22Rv1 (cell line): ENCODE measurements at regions not wholly inside any gene's neighbourhood (a gene's known extent, or its start where the extent isn't known, plus 50 kb on each side); places are given as distances from the start of the nearest gene placed in this dataset.

Source experiments
- H3K27ac ChIP-seq: fragments of 450-650 bp; 2 replicates; pipeline ENCODE4 v1.5.1; 2017
- ZFX ChIP-seq: fragments of 450-650 bp; IDR thresholded peaks from 2 replicates; pipeline ENCODE4 v1.6.1; 2017; ENCODE audit warnings: antibody characterized with exemption, borderline replicate concordance
- TF ChIP-seq, protein P1 (sequence below): fragments of 450-650 bp; IDR thresholded peaks from 2 replicates; pipeline ENCODE4 v1.5.1; 2017; ENCODE audit warnings: mild to moderate bottlenecking

DNA sequence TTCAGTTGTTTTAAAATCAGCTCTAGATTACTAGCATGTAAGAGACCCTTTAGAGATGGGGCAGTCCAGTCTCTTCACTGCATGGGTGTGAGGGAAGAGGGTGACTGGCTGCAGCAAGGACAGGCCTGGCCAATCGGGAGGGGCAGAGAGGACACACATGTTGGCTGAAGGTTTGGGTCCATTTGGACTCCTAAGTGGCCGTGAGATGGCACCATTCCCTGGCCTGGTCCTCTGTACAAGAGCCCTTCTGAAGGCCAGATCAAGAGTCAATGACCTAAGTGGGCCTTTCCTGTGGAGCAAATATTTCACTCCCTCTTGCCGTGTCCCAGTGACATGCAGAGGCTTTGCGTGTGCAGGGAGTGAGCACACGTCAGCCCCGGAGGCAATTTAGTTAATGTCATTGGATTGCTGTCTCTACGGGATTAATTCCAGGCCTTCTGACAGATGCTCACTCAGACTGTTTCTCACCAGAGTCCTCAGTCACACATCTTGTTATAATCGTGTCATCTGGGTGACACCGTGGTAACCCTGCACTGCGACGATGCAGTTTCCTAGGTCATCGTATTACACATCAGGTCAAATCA lies 613.0 kb downstream of the NPHP4 start:
- H3K27ac ChIP-seq = no peak overlapping the region
- no peak for TF ChIP-seq ZFX
- TF ChIP-seq, protein P1, sequence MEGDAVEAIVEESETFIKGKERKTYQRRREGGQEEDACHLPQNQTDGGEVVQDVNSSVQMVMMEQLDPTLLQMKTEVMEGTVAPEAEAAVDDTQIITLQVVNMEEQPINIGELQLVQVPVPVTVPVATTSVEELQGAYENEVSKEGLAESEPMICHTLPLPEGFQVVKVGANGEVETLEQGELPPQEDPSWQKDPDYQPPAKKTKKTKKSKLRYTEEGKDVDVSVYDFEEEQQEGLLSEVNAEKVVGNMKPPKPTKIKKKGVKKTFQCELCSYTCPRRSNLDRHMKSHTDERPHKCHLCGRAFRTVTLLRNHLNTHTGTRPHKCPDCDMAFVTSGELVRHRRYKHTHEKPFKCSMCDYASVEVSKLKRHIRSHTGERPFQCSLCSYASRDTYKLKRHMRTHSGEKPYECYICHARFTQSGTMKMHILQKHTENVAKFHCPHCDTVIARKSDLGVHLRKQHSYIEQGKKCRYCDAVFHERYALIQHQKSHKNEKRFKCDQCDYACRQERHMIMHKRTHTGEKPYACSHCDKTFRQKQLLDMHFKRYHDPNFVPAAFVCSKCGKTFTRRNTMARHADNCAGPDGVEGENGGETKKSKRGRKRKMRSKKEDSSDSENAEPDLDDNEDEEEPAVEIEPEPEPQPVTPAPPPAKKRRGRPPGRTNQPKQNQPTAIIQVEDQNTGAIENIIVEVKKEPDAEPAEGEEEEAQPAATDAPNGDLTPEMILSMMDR = no peak

DNA sequence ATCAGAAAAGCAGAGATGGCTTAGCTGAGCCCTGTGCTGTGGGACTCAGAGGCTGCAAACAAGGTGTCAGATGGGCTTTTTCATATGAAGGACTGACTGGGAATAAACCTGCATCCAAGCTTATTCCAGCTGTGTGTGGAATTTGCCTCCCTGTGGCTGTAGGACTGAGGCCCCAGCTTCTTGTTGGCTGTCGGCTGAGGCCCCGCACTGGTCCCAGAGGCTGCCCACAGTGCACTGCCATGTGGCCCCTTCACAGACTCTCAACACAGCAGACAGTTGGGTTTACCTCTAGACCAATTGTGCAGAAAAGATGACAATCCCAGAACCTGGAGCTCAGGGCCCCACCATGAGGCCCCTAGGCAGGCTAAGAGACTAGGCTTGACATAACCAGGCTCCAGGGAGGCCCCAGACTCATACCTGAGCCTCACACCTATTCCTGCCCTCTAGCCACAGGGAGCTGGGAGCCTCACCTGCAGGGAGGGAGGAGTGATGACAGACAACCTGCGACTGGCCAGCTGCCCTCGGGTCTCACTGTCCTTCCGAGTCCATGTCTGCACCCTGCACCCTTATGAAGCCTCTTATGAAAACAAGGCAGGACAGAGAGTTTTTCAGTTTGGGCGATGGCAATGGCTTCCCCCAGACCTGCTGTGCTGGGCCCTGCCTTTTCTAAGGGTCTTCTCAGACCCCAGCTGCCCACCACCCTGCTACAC lies 615.5 kb downstream of the NPHP4 start:
- TF ChIP-seq, protein P1 = no peak
- TF ChIP-seq ZFX = no peak

DNA sequence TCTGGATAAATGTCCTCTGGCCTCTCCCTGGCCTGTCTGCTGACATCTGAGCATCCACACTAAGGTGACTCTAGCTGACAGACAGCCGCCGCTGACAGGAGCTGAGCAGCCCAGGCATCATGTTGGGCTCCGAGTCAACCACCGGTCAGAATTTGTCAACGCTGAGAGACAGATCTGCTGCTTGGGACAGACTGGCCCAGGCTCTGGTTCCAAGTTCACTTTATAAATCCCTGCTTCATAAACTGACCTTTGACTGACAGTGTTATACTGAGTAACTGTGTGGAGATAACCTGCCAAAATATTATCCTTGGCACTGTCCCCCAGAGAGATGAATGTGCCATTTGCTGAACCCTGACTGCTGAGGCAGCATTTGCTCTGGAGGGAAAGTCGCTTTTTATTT lies 616.7 kb downstream of the NPHP4 start:
- TF ChIP-seq ZFX = no peak
- TF ChIP-seq, protein P1 = no peak
- H3K27ac ChIP-seq = no peak overlapping the region

More for the DNA sequence above, 615.5 kb downstream of the NPHP4 start:
- no peak overlapping the region for H3K27ac ChIP-seq

DNA sequence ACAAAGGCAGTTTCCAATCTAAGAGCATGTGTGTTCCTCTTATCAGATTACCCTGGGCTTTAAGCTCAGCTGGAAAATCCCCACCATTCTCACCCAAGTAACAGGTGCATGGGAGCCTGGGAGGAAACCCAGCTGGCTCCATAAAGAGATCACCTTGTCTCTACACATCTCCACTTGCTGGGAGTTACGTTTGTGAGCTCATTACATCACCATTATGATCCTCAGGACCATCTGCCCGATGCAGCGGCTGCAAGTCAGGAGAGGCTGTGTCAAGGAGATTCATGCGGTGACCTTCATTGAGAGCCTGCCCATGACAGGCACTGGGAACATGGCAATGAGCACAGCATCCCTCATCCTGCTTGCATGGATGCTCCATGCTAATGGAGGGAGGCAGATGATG lies 618.0 kb downstream of the NPHP4 start:
- no peak for TF ChIP-seq ZFX
- TF ChIP-seq, protein P1 = no peak
- H3K27ac ChIP-seq = no peak overlapping the region

DNA sequence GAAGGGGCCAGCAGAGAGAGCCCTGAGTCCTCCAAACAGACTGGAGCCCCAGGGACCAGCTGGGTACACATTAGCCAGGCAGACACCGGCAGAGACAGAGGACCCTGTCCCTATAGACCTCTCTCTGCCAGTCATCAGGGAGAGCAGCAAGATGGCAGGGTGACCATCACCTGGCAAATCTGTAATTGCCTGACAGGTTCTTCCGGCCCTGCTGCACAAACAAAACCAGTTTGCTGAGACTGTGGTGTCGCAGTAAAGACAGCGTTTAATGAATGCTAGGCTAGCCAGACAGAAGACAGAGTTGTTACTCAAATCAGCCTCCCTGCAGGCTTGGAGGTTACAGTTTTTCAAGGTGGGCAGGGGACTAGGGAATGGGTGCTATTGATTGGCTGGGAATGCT lies 618.9 kb downstream of the NPHP4 start:
- H3K27ac ChIP-seq = no peak overlapping the region
- no peak for TF ChIP-seq ZFX
- TF ChIP-seq, protein P1 = no peak

DNA sequence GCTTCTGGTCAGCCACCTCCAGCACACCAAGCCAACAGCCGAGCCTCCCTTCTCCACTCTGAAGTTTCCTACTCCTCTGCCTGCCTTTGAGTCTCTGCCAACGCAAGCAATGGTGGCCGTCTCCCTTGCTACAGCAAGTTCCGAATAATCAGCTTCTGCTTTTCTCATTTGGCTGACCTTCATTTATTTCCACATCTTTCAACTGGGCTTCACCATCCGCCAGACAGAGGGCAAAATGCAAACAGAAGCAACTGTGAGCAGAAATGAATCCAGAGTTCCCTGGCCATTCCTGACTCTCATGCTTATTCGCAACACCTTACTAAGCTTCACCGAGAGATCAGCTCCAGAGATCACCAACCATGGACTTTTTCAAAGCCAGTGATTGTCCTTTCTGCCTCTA lies 621.0 kb downstream of the NPHP4 start:
- TF ChIP-seq, protein P1 = no peak
- TF ChIP-seq ZFX = no peak

DNA sequence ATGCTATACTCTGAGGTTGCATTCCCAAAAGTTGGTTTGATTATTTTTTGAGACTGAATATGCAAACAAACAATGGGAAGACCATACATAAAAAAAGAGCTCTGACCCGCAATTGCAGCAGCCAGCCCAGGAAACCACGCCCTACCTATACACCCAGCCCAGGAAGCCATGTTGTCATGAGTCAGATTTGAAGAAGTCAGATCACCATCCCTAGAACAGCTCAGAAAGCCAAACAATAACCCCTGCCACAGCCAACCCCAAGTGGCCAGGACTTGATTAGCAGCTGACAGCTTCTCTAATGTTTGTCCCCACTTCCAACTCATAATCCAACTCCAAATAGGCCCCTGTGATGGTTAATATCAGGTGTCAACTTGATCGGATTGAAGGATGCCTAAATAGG lies 621.9 kb downstream of the NPHP4 start:
- no peak for TF ChIP-seq ZFX
- TF ChIP-seq, protein P1 = no peak
- H3K27ac ChIP-seq = no peak overlapping the region

More for the DNA sequence above, 621.0 kb downstream of the NPHP4 start:
- no peak overlapping the region for H3K27ac ChIP-seq
